Neural progenitor cell (in vitro differentiated cells): ENCODE measurements at regions not wholly inside any gene's neighbourhood (a gene's known extent, or its start where the extent isn't known, plus 50 kb on each side); places are given as distances from the start of the nearest gene placed in this dataset.

Source experiments
- CTCF ChIP-seq: fragments of 200-600 bp; sonication (generic); IDR thresholded peaks from 2 replicates; pipeline ENCODE4 v1.5.1; 2017; ENCODE audit warnings: antibody characterized with exemption, mild to moderate bottlenecking
- EZH2 ChIP-seq: fragments of 200-600 bp; sonication (generic); IDR thresholded peaks from 2 replicates; pipeline ENCODE4 v1.6.1; 2017; ENCODE audit warnings: antibody characterized with exemption, mild to moderate bottlenecking, moderate library complexity
- EZH2phosphoT487 ChIP-seq: fragments of 200-600 bp; sonication (generic); IDR thresholded peaks from 2 replicates; pipeline ENCODE4 v1.6.1; 2017; ENCODE audit warnings: antibody characterized with exemption

GRCh38 chr2:138269765-138270164 lies 231.8 kb upstream of the SPOPL start:
- no peak for TF ChIP-seq CTCF
- no peak for TF ChIP-seq EZH2
- TF ChIP-seq EZH2phosphoT487, result no peak
